ENCODE measurements at regions not wholly inside any gene's neighbourhood (a gene's known extent, or its start where the extent isn't known, plus 50 kb on each side); places are given as distances from the start of the nearest gene placed in this dataset.

DNA sequence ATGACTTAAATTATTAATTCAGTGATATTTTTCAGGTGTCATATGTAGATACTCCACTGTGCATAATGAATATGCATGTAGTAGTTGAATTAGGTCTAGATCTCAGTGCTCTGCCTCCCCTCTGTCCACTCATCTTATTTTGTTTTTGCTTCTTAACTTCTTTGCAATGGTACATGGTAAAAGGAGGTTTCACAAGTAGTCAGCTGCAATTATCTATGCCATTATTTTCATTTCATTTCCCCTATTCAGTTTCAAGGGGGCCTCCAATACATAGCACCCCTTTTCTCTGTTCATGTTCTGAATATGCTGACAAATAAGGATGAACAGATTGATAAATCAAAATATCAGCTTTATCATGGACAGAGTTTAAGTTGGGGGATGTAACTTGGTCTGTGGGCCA, 511.6 kb upstream of the ZNF608 start:
- no peak for TF ChIP-seq POLR2A (IDR thresholded peaks at IDR 0.05)
- TF ChIP-seq, protein P1, sequence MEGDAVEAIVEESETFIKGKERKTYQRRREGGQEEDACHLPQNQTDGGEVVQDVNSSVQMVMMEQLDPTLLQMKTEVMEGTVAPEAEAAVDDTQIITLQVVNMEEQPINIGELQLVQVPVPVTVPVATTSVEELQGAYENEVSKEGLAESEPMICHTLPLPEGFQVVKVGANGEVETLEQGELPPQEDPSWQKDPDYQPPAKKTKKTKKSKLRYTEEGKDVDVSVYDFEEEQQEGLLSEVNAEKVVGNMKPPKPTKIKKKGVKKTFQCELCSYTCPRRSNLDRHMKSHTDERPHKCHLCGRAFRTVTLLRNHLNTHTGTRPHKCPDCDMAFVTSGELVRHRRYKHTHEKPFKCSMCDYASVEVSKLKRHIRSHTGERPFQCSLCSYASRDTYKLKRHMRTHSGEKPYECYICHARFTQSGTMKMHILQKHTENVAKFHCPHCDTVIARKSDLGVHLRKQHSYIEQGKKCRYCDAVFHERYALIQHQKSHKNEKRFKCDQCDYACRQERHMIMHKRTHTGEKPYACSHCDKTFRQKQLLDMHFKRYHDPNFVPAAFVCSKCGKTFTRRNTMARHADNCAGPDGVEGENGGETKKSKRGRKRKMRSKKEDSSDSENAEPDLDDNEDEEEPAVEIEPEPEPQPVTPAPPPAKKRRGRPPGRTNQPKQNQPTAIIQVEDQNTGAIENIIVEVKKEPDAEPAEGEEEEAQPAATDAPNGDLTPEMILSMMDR (IDR thresholded peaks at IDR 0.05): no peak
